ENCODE measurements at regions not wholly inside any gene's neighbourhood (a gene's known extent, or its start where the extent isn't known, plus 50 kb on each side); places are given as distances from the start of the nearest gene placed in this dataset.

GRCh38 chr4:78707268-78707667 lies 68.9 kb upstream of the BMP2K start:
- peak; percentile 69 for ATAC-seq (ENCODE audit: low read depth)
- peak overlapping the region; percentile 54 for H3K4me2 ChIP-seq (replicated peaks; ENCODE audit: low read depth, low read length, poor library complexity, severe bottlenecking)
- CTCF ChIA-PET, result interaction anchor here (0.7 to 1.8 kb wide), 9 partner anchors 13 to 157 kb away, joined by 3 to 13 read pairs (median 4); no protein-coding TSS in a partner anchor

DNA sequence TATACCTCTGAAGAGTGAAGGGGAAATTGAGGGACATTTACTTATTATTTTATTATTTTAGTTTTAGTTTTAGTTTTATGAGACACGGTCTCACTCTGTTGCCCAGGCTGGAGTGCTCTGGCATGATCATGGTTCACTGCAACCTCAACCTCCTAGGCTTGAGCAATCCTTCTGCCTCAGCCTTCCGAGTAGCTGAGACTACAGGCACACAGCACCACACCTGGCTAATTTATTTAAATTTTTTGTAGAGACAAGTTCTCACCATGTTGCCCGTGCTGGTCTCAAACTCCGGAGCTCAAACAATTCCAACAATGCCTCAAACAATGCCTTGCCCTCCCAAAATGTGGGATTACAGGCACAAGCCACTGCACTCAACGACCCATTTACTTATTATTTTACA lies 68.4 kb upstream of the BMP2K start:
- no peaks in the 10 kb centered on the region for H3K27me3 Mint-ChIP-seq
- ATAC-seq (ENCODE audit: low read depth), result peak; percentile 72
- peak overlapping the region; percentile 54 for H3K4me2 ChIP-seq (replicated peaks; ENCODE audit: low read depth, low read length, poor library complexity, severe bottlenecking)

More at GRCh38 chr4:78707268-78707667, 68.9 kb upstream of the BMP2K start:
- Mint-ChIP-seq H3K9me3 (ENCODE audit: insufficient read depth) (peaks cover 3% of the 10 kb centered on the region), H3K4me3 (peak overlapping the region; percentile 51), H3K4me1 (peaks cover 39% of the 10 kb centered on the region), H3K27me3 (no peaks in the 10 kb centered on the region), H3K27ac (peak overlapping the region; percentile 85)
- Histone ChIP-seq H3K9ac (ENCODE audit: low read length) (peak overlapping the region; percentile 32), H4K20me1 (ENCODE audit: control insufficient read depth, insufficient read depth, low read length, poor library complexity, severe bottlenecking) (no peaks in the 10 kb centered on the region), H3K27me3 (replicated peaks in 1 of 4; ENCODE audit: control extremely low read depth in 1 of 4, control insufficient read depth in 3 of 4, insufficient read depth in 4 of 4, low read length in 3 of 4) (no peaks in the 10 kb centered on the region), H3K27ac (ENCODE audit: low read length in 2 of 2) (peak overlapping the region; percentile 45 to 71), H3K4me1 (ENCODE audit: control insufficient read depth in 2 of 2, insufficient read depth in 2 of 2, low read length in 2 of 2) (peaks cover 22 to 31% of the 10 kb centered on the region in 2 donors), H3K4me3 (ENCODE audit: control extremely low read depth in 1 of 5, extremely low read depth in 1 of 5, insufficient read depth in 1 of 5, low read depth in 2 of 5, low read length in 4 of 5) (peak overlapping the region in 1 of 5 experiments; percentile 26), H3K9me3 (ENCODE audit: control extremely low read depth in 1 of 3, control insufficient read depth in 2 of 3, insufficient read depth in 1 of 3, low read length in 2 of 3) (peaks cover 5 to 13% (median 9%) of the 10 kb centered on the region in 3 donors), H3K79me2 (ENCODE audit: control insufficient read depth, insufficient read depth, low read length) (no peaks in the 10 kb centered on the region), H2AFZ (ENCODE audit: insufficient read depth, low read depth, low read length, poor library complexity, severe bottlenecking) (peak overlapping the region; percentile 65), H3K36me3 (replicated peaks in 1 of 2; ENCODE audit: control extremely low read depth in 1 of 2, control insufficient read depth in 1 of 2, extremely low read depth in 1 of 2, insufficient read depth in 2 of 2, low read length in 1 of 2) (no peaks in the 10 kb centered on the region)
- WGBS (ENCODE audit: insufficient coverage), result no CpG with 5 or more reads among the region's 2 CpGs
- peak; percentile 42 for DNase-seq
- intact Hi-C loops (cut with micrococcal nuclease), result loop anchor here (2.0 to 5.0 kb wide), 3 partner anchors 14 to 45 kb away; no protein-coding TSS in a partner anchor
- POLR2A ChIA-PET, result interaction anchor here (0.7 to 1.6 kb wide), 2 partner anchors 35 to 69 kb away, joined by 4 to 9 read pairs; partner anchors contain the start of gene BMP2K
- no peak for TF ChIP-seq EZH2 (IDR thresholded peaks at IDR 0.05; ENCODE audit: borderline replicate concordance, insufficient read depth, low read depth, low read length, poor library complexity, severe bottlenecking)
- TF ChIP-seq, protein P1, sequence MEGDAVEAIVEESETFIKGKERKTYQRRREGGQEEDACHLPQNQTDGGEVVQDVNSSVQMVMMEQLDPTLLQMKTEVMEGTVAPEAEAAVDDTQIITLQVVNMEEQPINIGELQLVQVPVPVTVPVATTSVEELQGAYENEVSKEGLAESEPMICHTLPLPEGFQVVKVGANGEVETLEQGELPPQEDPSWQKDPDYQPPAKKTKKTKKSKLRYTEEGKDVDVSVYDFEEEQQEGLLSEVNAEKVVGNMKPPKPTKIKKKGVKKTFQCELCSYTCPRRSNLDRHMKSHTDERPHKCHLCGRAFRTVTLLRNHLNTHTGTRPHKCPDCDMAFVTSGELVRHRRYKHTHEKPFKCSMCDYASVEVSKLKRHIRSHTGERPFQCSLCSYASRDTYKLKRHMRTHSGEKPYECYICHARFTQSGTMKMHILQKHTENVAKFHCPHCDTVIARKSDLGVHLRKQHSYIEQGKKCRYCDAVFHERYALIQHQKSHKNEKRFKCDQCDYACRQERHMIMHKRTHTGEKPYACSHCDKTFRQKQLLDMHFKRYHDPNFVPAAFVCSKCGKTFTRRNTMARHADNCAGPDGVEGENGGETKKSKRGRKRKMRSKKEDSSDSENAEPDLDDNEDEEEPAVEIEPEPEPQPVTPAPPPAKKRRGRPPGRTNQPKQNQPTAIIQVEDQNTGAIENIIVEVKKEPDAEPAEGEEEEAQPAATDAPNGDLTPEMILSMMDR (IDR thresholded peaks at IDR 0.05), result no peak

More for the DNA sequence above, 68.4 kb upstream of the BMP2K start:
- Histone ChIP-seq H3K9ac (ENCODE audit: low read length) (peak overlapping the region; percentile 32), H3K36me3 (replicated peaks in 1 of 2; ENCODE audit: control extremely low read depth in 1 of 2, control insufficient read depth in 1 of 2, extremely low read depth in 1 of 2, insufficient read depth in 2 of 2, low read length in 1 of 2) (no peaks in the 10 kb centered on the region), H3K27me3 (replicated peaks in 1 of 4; ENCODE audit: control extremely low read depth in 1 of 4, control insufficient read depth in 3 of 4, insufficient read depth in 4 of 4, low read length in 3 of 4) (no peaks in the 10 kb centered on the region), H3K27ac (ENCODE audit: low read length in 2 of 2) (peak overlapping the region; percentile 45 to 71), H4K20me1 (ENCODE audit: control insufficient read depth, insufficient read depth, low read length, poor library complexity, severe bottlenecking) (no peaks in the 10 kb centered on the region), H3K79me2 (ENCODE audit: control insufficient read depth, insufficient read depth, low read length) (no peaks in the 10 kb centered on the region), H2AFZ (ENCODE audit: insufficient read depth, low read depth, low read length, poor library complexity, severe bottlenecking) (peak overlapping the region; percentile 65), H3K4me3 (ENCODE audit: control extremely low read depth in 1 of 5, extremely low read depth in 1 of 5, insufficient read depth in 1 of 5, low read depth in 2 of 5, low read length in 4 of 5) (peak overlapping the region in 1 of 5 experiments; percentile 26), H3K9me3 (ENCODE audit: control extremely low read depth in 1 of 3, control insufficient read depth in 2 of 3, insufficient read depth in 1 of 3, low read length in 2 of 3) (peaks cover 4 to 11% (median 7%) of the 10 kb centered on the region in 3 donors), H3K4me1 (ENCODE audit: control insufficient read depth in 2 of 2, insufficient read depth in 2 of 2, low read length in 2 of 2) (peaks cover 22 to 31% of the 10 kb centered on the region in 2 donors)
- intact Hi-C loops (cut with micrococcal nuclease), result loop anchor here (2.0 to 5.0 kb wide), 3 partner anchors 15 to 45 kb away; no protein-coding TSS in a partner anchor
- WGBS (ENCODE audit: insufficient coverage), result 90% methylated on average over 2 of the region's 5 CpGs
- DNase-seq, result peak; percentile 29
- H3K4me1 Mint-ChIP-seq, result peaks cover 39% of the 10 kb centered on the region
- CTCF ChIA-PET, result interaction anchor here (0.7 to 1.8 kb wide), 9 partner anchors 13 to 156 kb away, joined by 3 to 13 read pairs (median 4); no protein-coding TSS in a partner anchor
- no peaks in the 10 kb centered on the region for H3K9me3 Mint-ChIP-seq (ENCODE audit: insufficient read depth)
- H3K4me3 Mint-ChIP-seq, result peak overlapping the region; percentile 51
- POLR2A ChIA-PET, result interaction anchor here (0.7 to 1.6 kb wide), 2 partner anchors 35 to 69 kb away, joined by 4 to 9 read pairs; partner anchors contain the start of gene BMP2K
- peak overlapping the region; percentile 85 for H3K27ac Mint-ChIP-seq
- TF ChIP-seq, protein P1 (IDR thresholded peaks at IDR 0.05), result no peak
- TF ChIP-seq EZH2 (IDR thresholded peaks at IDR 0.05; ENCODE audit: borderline replicate concordance, insufficient read depth, low read depth, low read length, poor library complexity, severe bottlenecking), result no peak

All from B cell (primary cell).